Left lung (tissue), 4 donors: ENCODE measurements at regions not wholly inside any gene's neighbourhood (a gene's known extent, or its start where the extent isn't known, plus 50 kb on each side); places are given as distances from the start of the nearest gene placed in this dataset.

Experiments used
- ATAC-seq: fragments of 200-7000 bp; cut with Tn5 transposase; one replicate; pipeline ENCODE4 v1.9.1; 2020; ENCODE audit warnings: moderate library complexity
- DNase-seq, 4 donors: peaks; one replicate each; pipeline ENCODE4 v3.0.0-alpha.2; 2013 to 2020
- H3K27ac ChIP-seq, 2 donors: fragments of 200-600 bp; sonication (generic) in 1 of 2; one replicate each; pipeline versions ENCODE4 v1.5.0 to v1.8.0; 2020 to 2021
- H3K27me3 ChIP-seq, 2 donors: fragments of 200-600 bp; sonication (generic) in 1 of 2; one replicate each; pipeline versions ENCODE4 v1.5.0 to v1.8.0; 2020 to 2021
- H3K36me3 ChIP-seq, 2 donors: fragments of 200-600 bp; sonication (generic) in 1 of 2; one replicate each; pipeline versions ENCODE4 v1.5.0 to v1.8.0; 2020 to 2021
- H3K4me1 ChIP-seq, 2 donors: fragments of 200-600 bp; one replicate each; pipeline ENCODE4 v1.8.0; 2021
- H3K4me3 ChIP-seq, 2 donors: fragments of 200-600 bp; sonication (generic) in 1 of 2; one replicate each; pipeline versions ENCODE4 v1.5.0 to v1.8.0; 2020 to 2021; ENCODE audit warnings: mild to moderate bottlenecking in 1 of 2
- H3K9me3 ChIP-seq, 2 donors: fragments of 200-600 bp; sonication (generic) in 1 of 2; one replicate each; pipeline versions ENCODE4 v1.5.0 to v1.8.0; 2020 to 2021
- CTCF ChIP-seq, 2 donors: fragments of 200-600 bp; sonication (generic) in 1 of 2; IDR thresholded peaks; one replicate each; pipeline versions ENCODE4 v1.5.0 to v1.8.0; 2021; ENCODE audit warnings: antibody characterized with exemption in 2 of 2
- intact Hi-C, 2 donors: fragments of 100-400 bp; cut with DNase I; formaldehyde crosslinking; loops; one replicate each; pipeline versions ENCODE4 v1.11.2 to v1.14.2; 2022
- donor health status: DM: no; HTN: yes; CAD: no.
- donor health status: DM: no; HTN: no; CAD: no.

- no peak overlapping the region for H3K4me3 ChIP-seq
- no peak for TF ChIP-seq CTCF (IDR thresholded peaks at IDR 0.05)
- intact Hi-C loops, result no loop called here
- no peak for ATAC-seq
- no peaks in the 10 kb centered on the region for H3K36me3 ChIP-seq
- H3K9me3 ChIP-seq, result no peaks in the 10 kb centered on the region
- no peaks in the 10 kb centered on the region for H3K27me3 ChIP-seq
- H3K4me1 ChIP-seq, result no peaks in the 10 kb centered on the region
- no peak overlapping the region for H3K27ac ChIP-seq
- no peak for DNase-seq
Observed at GRCh38 chr3:181782306-181782954, 70.7 kb downstream of the SOX2 start.

- DNase-seq, result no peak
- H3K36me3 ChIP-seq, result no peaks in the 10 kb centered on the region
- H3K27me3 ChIP-seq, result no peaks in the 10 kb centered on the region
- no peak overlapping the region for H3K4me3 ChIP-seq
- intact Hi-C loops, result no loop called here
- no peaks in the 10 kb centered on the region for H3K9me3 ChIP-seq
- H3K4me1 ChIP-seq, result no peaks in the 10 kb centered on the region
- TF ChIP-seq CTCF (IDR thresholded peaks at IDR 0.05), result no peak
- H3K27ac ChIP-seq, result no peak overlapping the region
- ATAC-seq, result no peak
Observed at GRCh38 chr3:181790561-181790960, 78.8 kb downstream of the SOX2 start.

- TF ChIP-seq CTCF (IDR thresholded peaks at IDR 0.05), result no peak
- Histone ChIP-seq H3K4me1 (no peaks in the 10 kb centered on the region), H3K27ac (no peak overlapping the region), H3K9me3 (no peaks in the 10 kb centered on the region), H3K4me3 (no peak overlapping the region), H3K27me3 (no peaks in the 10 kb centered on the region), H3K36me3 (no peaks in the 10 kb centered on the region)
- DNase-seq, result no peak
- intact Hi-C loops, result no loop called here
- no peak for ATAC-seq
Observed at GRCh38 chr3:181791056-181791955, 79.6 kb downstream of the SOX2 start.

GRCh38 chr3:181793006-181793405 lies 81.3 kb downstream of the SOX2 start:
- no peak for ATAC-seq

More at GRCh38 chr3:181793006-181793405, 81.3 kb downstream of the SOX2 start:
- H3K36me3 ChIP-seq, result no peaks in the 10 kb centered on the region
- no peak for TF ChIP-seq CTCF (IDR thresholded peaks at IDR 0.05)
- intact Hi-C loops, result no loop called here
- no peak overlapping the region for H3K4me3 ChIP-seq
- no peaks in the 10 kb centered on the region for H3K9me3 ChIP-seq
- no peaks in the 10 kb centered on the region for H3K4me1 ChIP-seq
- no peaks in the 10 kb centered on the region for H3K27me3 ChIP-seq
- no peak overlapping the region for H3K27ac ChIP-seq
- no peak for DNase-seq
